Inferior parietal cortex (tissue), 1 donor: ENCODE measurements at regions not wholly inside any gene's neighbourhood (a gene's known extent, or its start where the extent isn't known, plus 50 kb on each side); places are given as distances from the start of the nearest gene placed in this dataset.
"Not testable (repeated sequence)": the region's sequence is repeated elsewhere in the genome, so short reads cannot be mapped to it uniquely, and the experiment has no call there.

Experiments
- DNase-seq: peaks from one replicate; pipeline ENCODE4 v3.0.0-alpha.2; 2016; ENCODE audit errors: extremely low spot score

- no peak for DNase-seq
Observed at GRCh38 chr7:116340943-116341907, 130.9 kb downstream of the TES start.

GRCh38 chr7:116342125-116342524 lies 131.8 kb downstream of the TES start:
- DNase-seq: no peak

- DNase-seq: no peak
Observed at GRCh38 chr7:116347151-116347832, 137.0 kb downstream of the TES start.

GRCh38 chr7:116348346-116348745 lies 138.0 kb downstream of the TES start:
- DNase-seq: no peak

- no peak for DNase-seq
Observed at GRCh38 chr7:116351966-116352365, 141.6 kb downstream of the TES start.

GRCh38 chr7:116353647-116354046 lies 143.3 kb downstream of the TES start:
- DNase-seq: no peak

- peak; percentile 42 for DNase-seq
Observed at GRCh38 chr7:116354171-116354545, 143.8 kb downstream of the TES start.

GRCh38 chr7:116354546-116355423 lies 144.4 kb downstream of the TES start:
- DNase-seq: no peak

GRCh38 chr7:116355424-116355765 lies 144.1 kb upstream of the CAV2 start:
- no peak for DNase-seq

GRCh38 chr7:116356333-116356965 lies 143.1 kb upstream of the CAV2 start:
- DNase-seq: no peak

GRCh38 chr7:116356979-116357378 lies 142.6 kb upstream of the CAV2 start:
- DNase-seq: no peak

- DNase-seq: no peak
Observed at GRCh38 chr7:116357781-116358670, 141.5 kb upstream of the CAV2 start.

- no peak for DNase-seq
Observed at GRCh38 chr7:116361767-116362166, 137.8 kb upstream of the CAV2 start.

GRCh38 chr7:116363637-116364432 lies 135.7 kb upstream of the CAV2 start:
- DNase-seq: no peak

GRCh38 chr7:116364469-116364868 lies 135.1 kb upstream of the CAV2 start:
- DNase-seq: no peak

GRCh38 chr7:116365797-116366196 lies 133.7 kb upstream of the CAV2 start:
- DNase-seq: no peak

GRCh38 chr7:116367171-116367813 lies 132.2 kb upstream of the CAV2 start:
- no peak for DNase-seq

- DNase-seq: no peak
Observed at GRCh38 chr7:116368965-116369364, 130.6 kb upstream of the CAV2 start.

GRCh38 chr7:116371536-116371935 lies 128.0 kb upstream of the CAV2 start:
- DNase-seq: not testable (repeated sequence)
